Activated CD4-positive, alpha-beta T cell treated with anti-CD3 and anti-CD28 coated beads for 4 hours (primary cell): ENCODE measurements at regions not wholly inside any gene's neighbourhood (a gene's known extent, or its start where the extent isn't known, plus 50 kb on each side); places are given as distances from the start of the nearest gene placed in this dataset.

Source experiments
- DNase-seq, 2 donors: peaks; one replicate each; pipeline ENCODE4 v3.0.0-alpha.2; 2020

GRCh38 chr16:86632206-86632605 is 53.9 kb downstream of the FOXL1 start:
- DNase-seq, result no peak

GRCh38 chr16:86632944-86633343 is 54.6 kb downstream of the FOXL1 start:
- DNase-seq, result no peak

GRCh38 chr16:86634292-86634691 is 55.9 kb downstream of the FOXL1 start:
- DNase-seq, result no peak

- no peak for DNase-seq
Observed at GRCh38 chr16:86635176-86635876, 57.0 kb downstream of the FOXL1 start.

- DNase-seq, result no peak
Observed at GRCh38 chr16:86635926-86636325, 57.6 kb downstream of the FOXL1 start.

GRCh38 chr16:86637744-86638143 is 59.4 kb downstream of the FOXL1 start:
- no peak for DNase-seq

- DNase-seq, result no peak
Observed at GRCh38 chr16:86638642-86639041, 60.3 kb downstream of the FOXL1 start.

GRCh38 chr16:86639354-86639753 is 61.0 kb downstream of the FOXL1 start:
- DNase-seq, result no peak

GRCh38 chr16:86640265-86640843 is 62.0 kb downstream of the FOXL1 start:
- no peak for DNase-seq

GRCh38 chr16:86642087-86642486 is 63.7 kb downstream of the FOXL1 start:
- no peak for DNase-seq

GRCh38 chr16:86643671-86644070 is 65.3 kb downstream of the FOXL1 start:
- no peak for DNase-seq

GRCh38 chr16:86647561-86647960 is 69.2 kb downstream of the FOXL1 start:
- no peak for DNase-seq

- no peak for DNase-seq
Observed at GRCh38 chr16:86649875-86650274, 71.5 kb downstream of the FOXL1 start.

- no peak for DNase-seq
Observed at GRCh38 chr16:86651013-86651627, 72.8 kb downstream of the FOXL1 start.

- no peak for DNase-seq
Observed at GRCh38 chr16:86651823-86652222, 73.5 kb downstream of the FOXL1 start.

GRCh38 chr16:86653285-86654006 is 75.1 kb downstream of the FOXL1 start:
- no peak for DNase-seq

- no peak for DNase-seq
Observed at GRCh38 chr16:86657972-86658371, 79.6 kb downstream of the FOXL1 start.

- no peak for DNase-seq
Observed at GRCh38 chr16:86660623-86661022, 82.3 kb downstream of the FOXL1 start.

GRCh38 chr16:86661706-86662105 is 83.4 kb downstream of the FOXL1 start:
- DNase-seq, result no peak

GRCh38 chr16:86662195-86662594 is 83.8 kb downstream of the FOXL1 start:
- DNase-seq, result no peak

- no peak for DNase-seq
Observed at GRCh38 chr16:86662740-86663139, 84.4 kb downstream of the FOXL1 start.

GRCh38 chr16:86663685-86664521 is 85.6 kb downstream of the FOXL1 start:
- DNase-seq, result no peak
